Esophagus squamous epithelium (tissue), 5 donors: ENCODE measurements at regions not wholly inside any gene's neighbourhood (a gene's known extent, or its start where the extent isn't known, plus 50 kb on each side); places are given as distances from the start of the nearest gene placed in this dataset.

Experiments used
- DNase-seq: peaks from one replicate; lab custom pipeline; 2025; lab: John Stamatoyannopoulos, UW
- H3K27ac ChIP-seq, 4 donors: fragments of 200-600 bp; sonication (generic); one replicate each; pipeline ENCODE4 v1.5.1; 2016 to 2019; ENCODE audit warnings: mild to moderate bottlenecking in 1 of 4
- H3K27me3 ChIP-seq, 4 donors: fragments of 200-600 bp; sonication (generic); 1 replicate in 3 of 4; 2 replicates in 1 of 4; pipeline versions ENCODE4 v1.5.1 to v1.6.0; 2017 to 2021; ENCODE audit warnings: antibody characterized with exemption in 1 of 4
- H3K36me3 ChIP-seq, 3 donors: fragments of 200-600 bp; sonication (generic); one replicate each; pipeline ENCODE4 v1.5.1; 2016 to 2019
- H3K4me1 ChIP-seq, 3 donors: fragments of 200-600 bp; sonication (generic); one replicate each; pipeline ENCODE4 v1.5.1; 2017 to 2019
- H3K4me3 ChIP-seq, 4 donors: fragments of 200-600 bp; sonication (generic); 1 replicate in 3 of 4; 2 replicates in 1 of 4; pipeline ENCODE4 v1.5.1; 2016 to 2019; ENCODE audit warnings: mild to moderate bottlenecking in 2 of 4, moderate library complexity in 1 of 4
- H3K9me3 ChIP-seq, 3 donors: fragments of 200-600 bp; sonication (generic); one replicate each; pipeline ENCODE4 v1.5.1; 2016 to 2019
- POLR2A ChIP-seq, 4 donors: fragments of 450-650 bp; IDR thresholded peaks; one replicate each; pipeline ENCODE4 v1.6.1; 2017; ENCODE audit warnings: antibody characterized with exemption in 4 of 4, mild to moderate bottlenecking in 4 of 4, moderate library complexity in 3 of 4
- WGBS, 2 donors: methylation state at CpG; one replicate each; pipeline ENCODE4 v1.1.5; 2018; 5-methylcytosine and 5-hydroxymethylcytosine counted together
- intact Hi-C: fragments of 100-400 bp; cut with DNase I; formaldehyde crosslinking; loops from one replicate; pipeline ENCODE4 v1.15.0; 2022
- TF ChIP-seq, protein P1 (sequence below), 6 experiments: fragments of 450-650 bp in 4 of 6; fragments of 200-600 bp in 2 of 6; sonication (generic) in 2 of 6; IDR thresholded peaks; one replicate each; pipeline ENCODE4 v1.5.1; 2016 to 2019; ENCODE audit warnings: antibody characterized with exemption in 6 of 6, mild to moderate bottlenecking in 4 of 6, moderate library complexity in 4 of 6
- donor health status: DM: yes; HTN: yes; CAD: no.

DNA sequence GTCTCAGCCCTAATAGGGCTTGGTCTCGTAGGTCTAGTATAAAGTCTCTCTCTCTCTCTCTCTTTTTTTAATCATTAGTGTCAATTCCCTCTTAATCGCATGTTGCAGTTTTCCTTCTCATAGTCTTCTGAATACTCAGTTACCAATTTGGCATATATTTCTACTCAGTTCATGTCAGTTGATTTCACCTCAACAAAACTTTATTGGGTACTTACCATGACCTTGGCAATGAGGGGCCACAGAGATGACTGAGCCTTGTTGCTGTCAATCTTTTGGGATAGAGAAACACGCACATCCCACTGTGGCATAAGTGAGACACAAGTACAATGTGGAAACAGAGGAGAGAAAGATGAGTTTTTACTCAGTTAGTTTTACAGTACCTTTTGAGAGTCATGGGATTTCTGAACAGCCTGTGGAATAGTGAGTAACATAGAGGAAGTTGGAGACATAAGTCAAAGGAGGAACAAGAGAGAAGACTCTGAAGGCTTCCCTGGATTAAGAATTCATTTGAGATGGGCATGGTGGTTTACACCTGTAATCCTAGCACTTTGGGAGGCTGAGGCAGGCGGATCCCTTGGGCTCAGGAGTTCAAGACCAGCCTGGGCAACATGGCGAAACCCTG, 150.2 kb upstream of the CBLB start:
- intact Hi-C loops = no loop called here
- no peaks in the 10 kb centered on the region for H3K36me3 ChIP-seq
- TF ChIP-seq, protein P1, sequence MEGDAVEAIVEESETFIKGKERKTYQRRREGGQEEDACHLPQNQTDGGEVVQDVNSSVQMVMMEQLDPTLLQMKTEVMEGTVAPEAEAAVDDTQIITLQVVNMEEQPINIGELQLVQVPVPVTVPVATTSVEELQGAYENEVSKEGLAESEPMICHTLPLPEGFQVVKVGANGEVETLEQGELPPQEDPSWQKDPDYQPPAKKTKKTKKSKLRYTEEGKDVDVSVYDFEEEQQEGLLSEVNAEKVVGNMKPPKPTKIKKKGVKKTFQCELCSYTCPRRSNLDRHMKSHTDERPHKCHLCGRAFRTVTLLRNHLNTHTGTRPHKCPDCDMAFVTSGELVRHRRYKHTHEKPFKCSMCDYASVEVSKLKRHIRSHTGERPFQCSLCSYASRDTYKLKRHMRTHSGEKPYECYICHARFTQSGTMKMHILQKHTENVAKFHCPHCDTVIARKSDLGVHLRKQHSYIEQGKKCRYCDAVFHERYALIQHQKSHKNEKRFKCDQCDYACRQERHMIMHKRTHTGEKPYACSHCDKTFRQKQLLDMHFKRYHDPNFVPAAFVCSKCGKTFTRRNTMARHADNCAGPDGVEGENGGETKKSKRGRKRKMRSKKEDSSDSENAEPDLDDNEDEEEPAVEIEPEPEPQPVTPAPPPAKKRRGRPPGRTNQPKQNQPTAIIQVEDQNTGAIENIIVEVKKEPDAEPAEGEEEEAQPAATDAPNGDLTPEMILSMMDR (IDR thresholded peaks at IDR 0.05) = no peak
- no peak for TF ChIP-seq POLR2A (IDR thresholded peaks at IDR 0.05)
- H3K9me3 ChIP-seq = no peaks in the 10 kb centered on the region
- no peak overlapping the region for H3K4me3 ChIP-seq
- no peaks in the 10 kb centered on the region for H3K27me3 ChIP-seq
- no peak for DNase-seq
- no peak overlapping the region for H3K27ac ChIP-seq
- H3K4me1 ChIP-seq = peaks cover 0 to 28% (median 4%) of the 10 kb centered on the region in 3 donors
- 83 to 96% methylated on average over 5 of the region's 5 CpGs for WGBS, 2 donors

- no peak overlapping the region for H3K4me3 ChIP-seq
- no peak for DNase-seq
- 39 to 54% methylated on average over 5 of the region's 5 CpGs for WGBS, 2 donors
- no peaks in the 10 kb centered on the region for H3K36me3 ChIP-seq
- H3K27ac ChIP-seq = no peak overlapping the region
- intact Hi-C loops = no loop called here
- H3K9me3 ChIP-seq = no peaks in the 10 kb centered on the region
- peaks cover 5 to 40% (median 9%) of the 10 kb centered on the region in 3 donors for H3K4me1 ChIP-seq
- TF ChIP-seq POLR2A (IDR thresholded peaks at IDR 0.05) = no peak
- TF ChIP-seq, protein P1 (IDR thresholded peaks at IDR 0.05) = no peak
- H3K27me3 ChIP-seq = no peaks in the 10 kb centered on the region
Observed at GRCh38 chr3:106022913-106023312, 154.1 kb upstream of the CBLB start.

DNA sequence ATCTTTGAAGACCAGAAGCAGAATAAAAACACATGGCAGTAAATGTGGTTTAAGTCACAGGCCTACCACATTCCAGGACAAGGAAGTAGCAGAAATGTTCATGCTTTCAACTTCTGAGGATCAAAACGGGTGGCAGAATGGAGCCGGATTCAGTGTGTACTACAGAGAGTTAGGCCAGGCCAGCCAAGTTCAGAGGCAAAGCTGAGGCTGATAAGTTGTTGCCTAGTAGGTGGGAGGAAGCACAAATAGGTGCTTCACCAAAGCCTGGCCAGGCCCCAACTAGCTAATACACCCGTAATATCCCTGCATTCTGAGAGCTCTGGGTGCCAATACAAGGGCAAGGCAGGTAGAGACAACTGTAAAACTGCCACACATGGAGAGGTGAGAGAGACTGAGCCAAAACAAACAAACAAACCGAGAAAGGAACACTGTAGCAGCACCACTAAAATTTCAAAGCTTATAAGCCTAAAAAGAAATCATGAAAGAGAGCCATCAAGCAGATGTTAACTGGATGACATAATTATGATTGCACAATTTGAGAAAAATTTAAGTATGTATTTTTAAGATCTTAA, 156.4 kb upstream of the CBLB start:
- intact Hi-C loops = no loop called here
- 26 to 53% methylated on average over 4 of the region's 4 CpGs for WGBS, 2 donors

DNA sequence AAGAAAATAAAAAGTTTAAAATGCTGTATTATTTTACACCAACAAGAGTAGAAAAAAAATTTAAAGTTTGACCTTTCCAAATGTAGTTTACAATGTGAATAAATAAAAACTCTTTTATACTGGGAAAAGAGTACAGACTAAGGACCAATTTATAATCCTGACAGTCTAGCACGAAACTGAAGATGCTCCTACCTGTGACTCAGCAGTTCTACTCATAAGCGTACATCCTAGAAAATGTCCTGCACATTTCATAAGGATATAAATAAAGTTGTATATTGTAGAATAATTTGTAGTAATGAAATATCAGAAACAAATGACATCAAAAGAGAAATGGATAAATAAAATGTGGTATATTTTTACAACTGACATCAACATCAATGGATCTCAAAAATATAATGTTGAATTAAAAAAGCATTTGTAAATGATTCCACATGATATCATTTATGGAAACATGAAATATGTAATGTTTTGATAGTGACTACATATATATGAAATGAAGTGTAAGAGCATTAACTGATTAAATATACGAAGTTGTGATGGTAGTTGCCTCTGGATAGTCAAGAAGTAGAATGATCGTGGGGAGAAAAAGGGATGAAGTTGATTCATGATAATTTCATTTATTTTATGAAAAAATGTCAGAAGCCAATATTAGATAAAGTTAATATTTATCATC, 161.3 kb upstream of the CBLB start:
- peaks cover 1 to 11% (median 2%) of the 10 kb centered on the region in 3 donors for H3K4me1 ChIP-seq
- intact Hi-C loops = no loop called here
- no peak overlapping the region for H3K27ac ChIP-seq
- no peaks in the 10 kb centered on the region for H3K27me3 ChIP-seq
- H3K4me3 ChIP-seq = no peak overlapping the region
- H3K36me3 ChIP-seq = no peaks in the 10 kb centered on the region
- no peak for TF ChIP-seq POLR2A (IDR thresholded peaks at IDR 0.05)
- TF ChIP-seq, protein P1 (IDR thresholded peaks at IDR 0.05) = no peak
- 85 to 87% methylated on average over 4 of the region's 4 CpGs for WGBS, 2 donors
- DNase-seq = no peak
- no peaks in the 10 kb centered on the region for H3K9me3 ChIP-seq

More for the DNA sequence above, 156.4 kb upstream of the CBLB start:
- no peak for TF ChIP-seq POLR2A (IDR thresholded peaks at IDR 0.05)
- TF ChIP-seq, protein P1 (IDR thresholded peaks at IDR 0.05) = no peak
- Histone ChIP-seq H3K4me1 (peaks cover 5 to 40% (median 9%) of the 10 kb centered on the region in 3 donors), H3K27ac (peak overlapping the region; percentile 39 to 75 (median 66)), H3K4me3 (no peak overlapping the region), H3K27me3 (no peaks in the 10 kb centered on the region), H3K36me3 (no peaks in the 10 kb centered on the region), H3K9me3 (no peaks in the 10 kb centered on the region)
- DNase-seq = no peak

GRCh38 chr3:106030627-106030963, 161.8 kb upstream of the CBLB start:
- DNase-seq = no peak
- intact Hi-C loops = no loop called here
- Histone ChIP-seq H3K27me3 (no peaks in the 10 kb centered on the region), H3K36me3 (no peaks in the 10 kb centered on the region), H3K9me3 (no peaks in the 10 kb centered on the region), H3K4me3 (no peak overlapping the region), H3K27ac (no peak overlapping the region), H3K4me1 (peaks cover 0 to 6% (median 0%) of the 10 kb centered on the region in 3 donors)
- TF ChIP-seq POLR2A (IDR thresholded peaks at IDR 0.05) = no peak
- TF ChIP-seq, protein P1 (IDR thresholded peaks at IDR 0.05) = no peak
